DMS153 (cell line): ENCODE measurements at regions not wholly inside any gene's neighbourhood (a gene's known extent, or its start where the extent isn't known, plus 50 kb on each side); places are given as distances from the start of the nearest gene placed in this dataset.
A peak's percentile ranks its signal among the peaks of the same experiment; 100 is the strongest.

Experiments used
- DNase-seq: peaks from one replicate; lab custom pipeline; 2025; lab: John Stamatoyannopoulos, UW

DNA sequence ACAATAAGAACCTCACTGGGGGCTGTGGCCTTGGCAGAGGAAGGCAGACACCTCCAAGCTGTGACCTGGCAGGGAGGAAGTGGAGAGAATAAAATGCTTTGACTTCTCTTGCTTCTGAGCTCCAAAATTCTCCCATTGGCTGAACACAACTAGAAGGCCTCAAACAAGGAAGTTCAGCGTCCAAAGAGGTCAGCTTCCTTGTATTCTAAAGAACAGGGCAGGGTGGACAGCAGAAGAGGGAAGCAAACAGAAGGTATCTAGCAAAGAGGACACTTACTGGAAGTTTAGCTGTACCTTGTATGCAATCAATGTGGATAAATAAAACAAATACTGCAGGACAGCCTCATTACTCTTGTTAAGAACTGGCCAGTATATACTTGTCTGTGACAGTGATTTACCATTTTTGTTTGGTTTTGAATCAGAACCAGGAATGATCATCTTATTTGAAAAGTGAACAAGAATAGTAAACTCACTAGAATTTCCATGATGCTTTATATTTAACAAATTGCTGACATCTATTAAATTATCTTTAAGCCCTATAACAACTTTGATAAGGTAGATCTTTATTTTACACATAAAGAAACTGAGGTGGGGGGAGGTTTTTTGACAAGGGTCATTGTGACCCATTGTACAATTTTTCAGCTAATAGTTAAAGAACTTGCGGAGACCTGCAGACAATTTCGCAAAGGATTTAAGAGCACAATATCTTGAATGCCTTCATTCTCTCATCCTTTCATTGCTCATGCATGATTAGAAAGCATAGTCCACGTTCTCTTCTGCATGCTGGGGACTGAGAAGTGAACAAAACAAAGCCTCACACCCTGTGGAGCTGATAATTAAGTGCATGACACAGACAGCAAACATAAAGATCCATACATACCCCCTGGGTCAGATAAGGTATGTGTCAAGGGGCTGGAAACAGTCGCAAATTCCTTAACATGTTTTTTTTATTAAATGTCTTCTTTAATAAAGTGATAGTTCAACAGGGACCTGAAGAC lies 1448.0 kb downstream of the AACS start:
- DNase-seq: no peak

DNA sequence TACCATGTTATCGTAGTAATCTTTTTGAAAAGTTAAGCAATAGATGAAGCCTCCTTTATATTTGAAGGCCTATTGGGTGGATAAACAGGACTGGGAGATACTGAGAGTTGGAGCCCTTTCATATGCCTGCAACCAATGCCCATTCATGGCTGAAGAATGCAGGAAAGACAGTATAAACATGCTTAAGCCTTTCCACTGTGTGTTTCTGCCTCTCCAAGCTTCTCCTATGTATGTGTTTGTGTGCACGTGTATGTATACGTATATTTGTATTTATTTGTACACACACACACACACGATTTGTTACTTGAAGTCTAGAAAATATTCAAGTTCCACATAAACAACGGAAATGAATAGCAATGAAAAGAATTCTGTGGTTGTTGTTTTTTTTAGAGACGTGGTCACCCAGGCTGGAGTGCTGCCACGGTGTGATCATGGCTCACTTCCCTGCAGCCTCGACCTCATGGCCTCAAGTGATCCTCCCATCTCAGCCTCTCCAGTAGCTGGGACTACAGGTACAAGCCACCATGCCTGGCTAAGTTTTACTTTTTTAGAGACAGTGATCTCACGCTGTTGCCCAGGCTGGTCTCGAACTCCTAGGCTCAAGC lies 1453.5 kb downstream of the AACS start:
- DNase-seq: no peak

DNA sequence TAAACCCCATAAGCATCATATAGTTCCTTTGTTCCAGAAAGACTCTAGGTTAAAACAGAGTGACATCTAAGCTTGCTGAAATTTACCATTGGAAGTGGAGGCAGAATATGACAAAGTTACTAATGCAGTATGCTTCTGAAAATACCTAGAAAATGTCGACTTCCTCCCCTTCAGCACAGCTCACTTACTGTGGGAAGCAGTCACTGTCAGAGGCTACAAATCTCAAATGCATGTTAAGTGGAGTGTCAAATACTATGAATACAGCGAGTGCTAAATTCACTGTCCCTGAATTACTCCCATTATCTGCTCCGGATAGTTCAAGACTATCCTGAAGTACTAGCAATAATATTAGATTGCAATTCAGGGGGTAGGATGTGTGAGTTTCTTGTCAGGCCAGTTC lies 1454.6 kb downstream of the AACS start:
- DNase-seq: no peak

GRCh38 chr12:126523891-126524290 lies 1458.7 kb downstream of the AACS start:
- DNase-seq: no peak

- no peak for DNase-seq
These were observed 1469.3 kb downstream of the AACS start for GRCh38 chr12:126534495-126534894.

DNA sequence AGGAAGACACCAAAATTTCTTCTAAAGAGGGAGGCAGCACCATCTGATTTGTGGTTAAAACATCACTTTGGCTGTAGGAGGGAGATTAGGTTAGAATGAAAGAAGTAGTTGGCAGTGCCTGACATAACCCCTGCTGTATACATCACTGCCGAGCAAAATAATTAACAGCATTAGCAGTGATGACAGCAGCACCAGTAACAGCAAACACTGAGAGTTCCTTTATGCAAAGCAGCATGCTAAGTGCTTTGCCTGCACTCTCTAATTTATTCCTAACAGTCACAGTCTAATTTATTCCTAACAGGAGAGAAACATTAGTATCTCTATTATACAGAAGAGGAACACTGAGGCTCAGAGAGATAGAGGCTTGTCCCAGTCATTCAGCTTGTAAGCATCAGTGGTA lies 1469.7 kb downstream of the AACS start:
- no peak for DNase-seq

DNA sequence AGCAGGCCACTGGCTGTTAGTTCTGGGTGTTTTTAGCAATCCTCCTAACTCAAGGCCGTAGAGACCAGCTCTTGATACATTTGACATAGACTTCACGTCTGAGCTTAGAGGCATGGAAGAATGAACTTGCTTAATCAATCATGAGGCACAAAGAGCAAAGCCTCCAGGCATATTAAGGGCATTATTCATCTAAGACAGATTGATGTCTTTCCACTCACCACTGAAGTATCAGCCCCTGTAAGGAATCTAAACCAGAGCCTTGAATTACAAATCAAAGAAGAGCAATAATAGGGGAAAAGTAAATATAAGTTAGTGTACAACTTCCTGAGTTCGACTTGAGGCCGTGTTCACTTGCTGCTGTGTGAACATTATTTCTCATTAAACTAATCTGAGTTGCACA lies 1470.7 kb downstream of the AACS start:
- no peak for DNase-seq

- DNase-seq: no peak
These were observed 1472.8 kb downstream of the AACS start for GRCh38 chr12:126537961-126538530.

GRCh38 chr12:126538888-126539287 lies 1473.7 kb downstream of the AACS start:
- DNase-seq: no peak

- no peak for DNase-seq
These were observed 1480.2 kb downstream of the AACS start for GRCh38 chr12:126545411-126545810.

- DNase-seq: no peak
These were observed 1482.7 kb downstream of the AACS start for GRCh38 chr12:126547905-126548304.

GRCh38 chr12:126551869-126552268 lies 1486.6 kb downstream of the AACS start:
- no peak for DNase-seq

GRCh38 chr12:126554625-126555024 lies 1489.4 kb downstream of the AACS start:
- no peak for DNase-seq

- no peak for DNase-seq
These were observed 1492.4 kb downstream of the AACS start for GRCh38 chr12:126557659-126558058.

GRCh38 chr12:126558219-126558618 lies 1493.0 kb downstream of the AACS start:
- DNase-seq: no peak

DNA sequence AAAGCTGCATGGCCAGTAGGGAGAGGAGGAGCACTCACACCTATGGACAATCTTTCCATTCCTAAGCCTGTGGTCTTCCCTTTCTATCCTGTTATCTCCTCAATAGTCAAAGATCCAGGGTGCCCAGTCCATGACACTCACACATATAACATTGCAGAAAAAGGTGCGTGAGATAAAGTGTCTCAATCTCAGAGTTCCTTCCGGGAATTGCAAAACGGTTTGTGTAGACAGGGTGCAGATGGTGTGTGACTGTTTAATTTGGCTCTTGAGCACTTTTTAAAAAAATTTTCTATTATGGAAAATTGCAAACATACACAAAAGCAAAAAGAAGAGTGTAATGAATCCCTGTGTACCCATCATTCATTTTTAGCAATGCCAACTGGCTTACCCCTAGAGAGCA lies 1493.6 kb downstream of the AACS start:
- no peak for DNase-seq

DNA sequence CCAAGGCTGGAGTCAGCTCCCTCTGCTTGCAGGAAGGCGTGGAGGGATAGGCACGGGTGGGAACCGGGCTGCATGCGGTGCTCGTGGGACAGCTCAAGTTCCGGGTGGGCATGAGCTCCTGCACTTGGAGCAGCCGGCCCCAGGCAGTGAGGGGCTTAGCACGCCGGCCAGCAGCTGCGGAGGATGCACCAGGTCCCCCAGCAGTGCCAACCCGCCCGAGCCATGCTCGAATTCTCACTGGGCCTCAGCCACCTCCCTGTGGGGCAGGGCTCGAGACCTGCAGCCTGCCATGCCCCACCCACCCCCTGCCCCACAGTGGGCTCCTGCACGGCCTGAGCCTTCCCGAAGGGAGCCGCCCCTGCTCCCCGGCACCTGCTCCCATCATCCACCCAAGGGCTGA lies 1501.8 kb downstream of the AACS start:
- no peak for DNase-seq

GRCh38 chr12:126569706-126570105 lies 1504.5 kb downstream of the AACS start:
- no peak for DNase-seq

DNA sequence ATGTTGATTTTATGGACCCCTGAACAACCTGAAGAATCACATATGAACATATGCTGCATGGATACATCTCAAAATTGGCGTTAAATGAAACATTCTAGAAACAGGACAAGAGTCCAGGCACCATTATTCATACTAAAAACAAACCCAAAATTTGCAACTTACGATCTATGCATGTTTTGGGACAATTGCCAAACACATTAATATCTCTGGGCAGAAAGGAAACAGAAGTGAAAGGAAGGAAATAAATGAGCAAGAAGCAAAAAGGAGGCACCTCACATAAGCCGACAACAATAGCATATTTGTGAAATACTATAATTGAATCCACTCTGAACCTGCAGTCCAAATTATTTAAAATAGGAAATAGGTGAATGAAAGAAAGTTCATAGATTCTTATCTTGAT lies 1505.3 kb downstream of the AACS start:
- no peak for DNase-seq

DNA sequence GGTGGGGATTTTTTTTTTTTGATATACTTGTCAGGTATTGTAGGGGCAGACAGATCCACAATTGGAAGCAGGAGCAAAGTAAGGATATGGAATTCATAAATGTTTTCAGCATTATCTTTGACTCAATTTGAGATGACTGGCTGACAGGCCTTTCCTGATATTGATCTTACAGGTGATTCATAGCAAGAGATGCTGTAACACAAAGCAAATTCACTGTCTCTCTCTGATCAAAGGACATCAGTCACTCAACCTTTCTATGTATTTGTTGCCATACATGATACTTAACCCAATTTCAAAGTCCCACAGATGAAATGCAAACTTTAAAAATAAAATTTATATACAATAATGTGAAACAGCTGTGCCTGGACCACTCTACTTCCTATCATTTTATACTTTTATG lies 1506.9 kb downstream of the AACS start:
- DNase-seq: no peak

DNA sequence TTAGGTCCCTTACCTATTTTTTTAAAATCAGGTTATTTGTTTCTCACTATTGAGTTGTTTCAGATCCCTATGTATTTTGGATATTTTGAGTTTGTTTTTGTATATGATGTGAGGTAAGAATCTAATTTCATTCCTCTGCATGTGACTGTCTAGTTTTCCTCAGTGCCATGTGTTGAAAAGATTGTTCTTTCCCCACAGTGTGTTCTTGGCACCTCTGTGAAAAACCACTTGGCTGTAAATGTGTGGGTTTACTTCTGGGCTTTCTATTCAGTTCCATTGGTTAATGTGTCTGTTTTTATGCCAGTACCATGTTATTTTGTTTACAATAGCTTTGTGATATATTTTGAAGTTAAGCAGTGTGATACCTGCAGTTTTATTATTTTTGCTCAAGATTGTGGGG lies 1516.4 kb downstream of the AACS start:
- DNase-seq: no peak

GRCh38 chr12:126582231-126582630 lies 1517.0 kb downstream of the AACS start:
- peak; percentile 43 for DNase-seq

GRCh38 chr12:126588586-126589249 lies 1523.5 kb downstream of the AACS start:
- DNase-seq: no peak
